D721Med (cell line): ENCODE measurements at regions not wholly inside any gene's neighbourhood (a gene's known extent, or its start where the extent isn't known, plus 50 kb on each side); places are given as distances from the start of the nearest gene placed in this dataset.

ENCODE experiments used
- DNase-seq: peaks from one replicate; pipeline ENCODE4 v3.0.0; 2011; ENCODE audit warnings: low spot score; ENCODE audit not compliant: insufficient read length
- FAIRE-seq: peaks from 2 replicates; lab custom pipeline; 2011; peaks lifted over from hg19 to GRCh38; lab: Jason Lieb, UNC
- CTCF ChIP-seq: IDR thresholded peaks from 2 replicates; pipeline ENCODE4 v1.5.1; 2012; ENCODE audit warnings: mild to moderate bottlenecking, control low read depth; ENCODE audit not compliant: insufficient read depth; ENCODE audit errors: missing control alignments

- no peak for FAIRE-seq
- no peak for TF ChIP-seq CTCF
These were observed 424.2 kb upstream of the WWC1 start for GRCh38 chr5:167867281-167867680.

GRCh38 chr5:167869125-167869524, 422.3 kb upstream of the WWC1 start:
- DNase-seq (no peak), FAIRE-seq (no peak)
- no peak for TF ChIP-seq CTCF

More at GRCh38 chr5:167867281-167867680, 424.2 kb upstream of the WWC1 start:
- no peak for DNase-seq

GRCh38 chr5:167870055-167870454, 421.4 kb upstream of the WWC1 start:
- FAIRE-seq (no peak), DNase-seq (no peak)
- TF ChIP-seq CTCF, result no peak

- FAIRE-seq, result no peak
- no peak for DNase-seq
- TF ChIP-seq CTCF, result no peak
These were observed 420.4 kb upstream of the WWC1 start for GRCh38 chr5:167871091-167871490.

GRCh38 chr5:167872791-167873190, 418.7 kb upstream of the WWC1 start:
- DNase-seq, result no peak
- no peak for TF ChIP-seq CTCF
- FAIRE-seq, result no peak

GRCh38 chr5:167877114-167877722, 414.2 kb upstream of the WWC1 start:
- FAIRE-seq (no peak), DNase-seq (no peak)
- no peak for TF ChIP-seq CTCF

GRCh38 chr5:167877924-167878323, 413.5 kb upstream of the WWC1 start:
- no peak for FAIRE-seq
- DNase-seq, result no peak
- no peak for TF ChIP-seq CTCF
